HG02588 (cell line): ENCODE measurements at regions not wholly inside any gene's neighbourhood (a gene's known extent, or its start where the extent isn't known, plus 50 kb on each side); places are given as distances from the start of the nearest gene placed in this dataset.

ENCODE experiments used
- ATAC-seq: cut with Tn5 transposase; IDR thresholded peaks from one replicate; pipeline ENCODE4 v1.9.1; 2021; ENCODE audit warnings: mild to moderate bottlenecking, moderate library complexity; ENCODE audit not compliant: unreplicated experiment

GRCh38 chr21:15149600-15150224, 84.9 kb upstream of the NRIP1 start:
- ATAC-seq: no peak

- ATAC-seq: no peak
Observed at GRCh38 chr21:15151385-15152103, 86.7 kb upstream of the NRIP1 start.

GRCh38 chr21:15152591-15152990, 87.8 kb upstream of the NRIP1 start:
- no peak for ATAC-seq

GRCh38 chr21:15159382-15160020, 94.7 kb upstream of the NRIP1 start:
- ATAC-seq: peak; percentile 55

- no peak for ATAC-seq
Observed at GRCh38 chr21:15160136-15160535, 95.3 kb upstream of the NRIP1 start.

GRCh38 chr21:15162921-15163320, 98.1 kb upstream of the NRIP1 start:
- ATAC-seq: no peak

GRCh38 chr21:15164273-15164672, 99.5 kb upstream of the NRIP1 start:
- ATAC-seq: no peak

- ATAC-seq: no peak
Observed at GRCh38 chr21:15164678-15165303, 100.0 kb upstream of the NRIP1 start.

GRCh38 chr21:15170614-15171013, 105.8 kb upstream of the NRIP1 start:
- no peak for ATAC-seq

- ATAC-seq: no peak
Observed at GRCh38 chr21:15171546-15171945, 106.7 kb upstream of the NRIP1 start.

GRCh38 chr21:15172963-15173362, 108.2 kb upstream of the NRIP1 start:
- ATAC-seq: no peak

- no peak for ATAC-seq
Observed at GRCh38 chr21:15174923-15175322, 110.1 kb upstream of the NRIP1 start.

GRCh38 chr21:15182731-15183130, 117.9 kb upstream of the NRIP1 start:
- ATAC-seq: no peak

- ATAC-seq: no peak
Observed at GRCh38 chr21:15183813-15184257, 119.0 kb upstream of the NRIP1 start.

GRCh38 chr21:15190412-15190811, 125.6 kb upstream of the NRIP1 start:
- ATAC-seq: no peak

GRCh38 chr21:15190837-15191236, 126.0 kb upstream of the NRIP1 start:
- ATAC-seq: no peak

- ATAC-seq: no peak
Observed at GRCh38 chr21:15191342-15191741, 126.5 kb upstream of the NRIP1 start.

GRCh38 chr21:15192243-15192642, 127.4 kb upstream of the NRIP1 start:
- no peak for ATAC-seq

GRCh38 chr21:15193937-15194336, 129.1 kb upstream of the NRIP1 start:
- ATAC-seq: no peak

GRCh38 chr21:15195104-15195503, 130.3 kb upstream of the NRIP1 start:
- no peak for ATAC-seq

- no peak for ATAC-seq
Observed at GRCh38 chr21:15195768-15196167, 131.0 kb upstream of the NRIP1 start.

- no peak for ATAC-seq
Observed at GRCh38 chr21:15197696-15198095, 132.9 kb upstream of the NRIP1 start.
